ENCODE measurements at regions not wholly inside any gene's neighbourhood (a gene's known extent, or its start where the extent isn't known, plus 50 kb on each side); places are given as distances from the start of the nearest gene placed in this dataset.
"Not testable (repeated sequence)": the region's sequence is repeated elsewhere in the genome, so short reads cannot be mapped to it uniquely, and the experiment has no call there.

- DNase-seq: no peak
Measured at GRCh38 chr12:13924286-13924685, 57.1 kb downstream of the GRIN2B start.

- no peak for DNase-seq
Measured at GRCh38 chr12:13918897-13919296, 62.5 kb downstream of the GRIN2B start.

GRCh38 chr12:13915096-13915495 lies 66.3 kb downstream of the GRIN2B start:
- no peak for DNase-seq

GRCh38 chr12:13913371-13913770 lies 68.0 kb downstream of the GRIN2B start:
- no peak for DNase-seq

- DNase-seq: no peak
Measured at GRCh38 chr12:13911756-13912554, 69.4 kb downstream of the GRIN2B start.

GRCh38 chr12:13905794-13906193 lies 75.6 kb downstream of the GRIN2B start:
- no peak for DNase-seq

GRCh38 chr12:13900718-13901117 lies 80.7 kb downstream of the GRIN2B start:
- DNase-seq: no peak

- DNase-seq: not testable (repeated sequence)
Measured at GRCh38 chr12:13898387-13898786, 83.0 kb downstream of the GRIN2B start.

- DNase-seq: no peak
Measured at GRCh38 chr12:13897811-13898210, 83.6 kb downstream of the GRIN2B start.

- DNase-seq: no peak
Measured at GRCh38 chr12:13896063-13896626, 85.3 kb downstream of the GRIN2B start.

- DNase-seq: no peak
Measured at GRCh38 chr12:13891902-13892301, 89.5 kb downstream of the GRIN2B start.

- DNase-seq: no peak
Measured at GRCh38 chr12:13890943-13891342, 90.5 kb downstream of the GRIN2B start.

GRCh38 chr12:13887779-13888388 lies 93.5 kb downstream of the GRIN2B start:
- no peak for DNase-seq

GRCh38 chr12:13882176-13882575 lies 99.2 kb downstream of the GRIN2B start:
- DNase-seq: no peak

GRCh38 chr12:13880613-13881012 lies 100.8 kb downstream of the GRIN2B start:
- no peak for DNase-seq

- DNase-seq: no peak
Measured at GRCh38 chr12:13875744-13876143, 105.7 kb downstream of the GRIN2B start.

GRCh38 chr12:13870255-13870654 lies 111.1 kb downstream of the GRIN2B start:
- DNase-seq: no peak

- peak; percentile 21 to 27 for DNase-seq
Measured at GRCh38 chr12:13864081-13864673, 117.2 kb downstream of the GRIN2B start.

GRCh38 chr12:13857750-13858149 lies 123.7 kb downstream of the GRIN2B start:
- DNase-seq: no peak

- no peak for DNase-seq
Measured at GRCh38 chr12:13853471-13853870, 127.9 kb downstream of the GRIN2B start.

- DNase-seq: no peak
Measured at GRCh38 chr12:13851828-13852227, 129.6 kb downstream of the GRIN2B start.

GRCh38 chr12:13849456-13849855 lies 131.9 kb downstream of the GRIN2B start:
- no peak for DNase-seq

- DNase-seq: no peak
Measured at GRCh38 chr12:13843841-13844240, 137.6 kb downstream of the GRIN2B start.

GRCh38 chr12:13841358-13841757 lies 140.0 kb downstream of the GRIN2B start:
- DNase-seq: no peak

Data from activated CD4-positive, alpha-beta T cell treated with anti-CD3 and anti-CD28 coated beads for 4 hours (primary cell).